ENCODE measurements at regions not wholly inside any gene's neighbourhood (a gene's known extent, or its start where the extent isn't known, plus 50 kb on each side); places are given as distances from the start of the nearest gene placed in this dataset.

DNA sequence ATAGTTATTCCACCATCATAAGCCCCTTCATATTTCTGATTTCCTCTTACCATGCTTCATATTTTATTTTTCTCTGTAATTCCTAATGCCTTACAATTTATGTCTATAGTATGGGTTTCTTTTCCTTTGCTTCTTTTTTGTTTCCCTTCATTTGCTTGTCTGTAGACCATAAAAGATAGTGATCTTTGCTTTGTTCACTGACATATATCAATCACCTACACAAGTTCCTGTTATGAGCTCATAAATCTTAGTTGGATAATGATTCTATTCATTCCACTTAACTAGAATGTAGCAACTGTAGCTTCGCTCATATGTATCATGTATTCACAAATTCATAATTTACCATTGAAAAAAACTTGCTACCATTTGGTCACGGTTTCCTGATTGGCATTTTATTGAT is 388.8 kb upstream of the ATXN7L3B start:
- TF ChIP-seq CTCF (IDR thresholded peaks at IDR 0.05; ENCODE audit: low read depth, low read length, missing input control): no peak
- no peak for TF ChIP-seq GABPA (IDR thresholded peaks at IDR 0.05 in 1 of 2, conservative IDR thresholded peaks at IDR 0.05 in 1 of 2)
- TF ChIP-seq, protein P1, sequence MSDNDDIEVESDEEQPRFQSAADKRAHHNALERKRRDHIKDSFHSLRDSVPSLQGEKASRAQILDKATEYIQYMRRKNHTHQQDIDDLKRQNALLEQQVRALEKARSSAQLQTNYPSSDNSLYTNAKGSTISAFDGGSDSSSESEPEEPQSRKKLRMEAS (IDR thresholded peaks at IDR 0.05): no peak
- no peak for TF ChIP-seq REST (IDR thresholded peaks at IDR 0.05)
- TF ChIP-seq EGR1 (IDR thresholded peaks at IDR 0.05; ENCODE audit: low read depth in 2 of 2): no peak
- TF ChIP-seq JUND (IDR thresholded peaks at IDR 0.05): no peak
- TF ChIP-seq TAF1 (conservative IDR thresholded peaks at IDR 0.05): no peak
- TF ChIP-seq FOXA1 (IDR thresholded peaks at IDR 0.05): no peak
- TF ChIP-seq ATF3 (IDR thresholded peaks at IDR 0.05): no peak
- TF ChIP-seq RAD21 (IDR thresholded peaks at IDR 0.05): no peak
- no peak for TF ChIP-seq HNF4A (conservative IDR thresholded peaks at IDR 0.05)
- TF ChIP-seq, protein P2, sequence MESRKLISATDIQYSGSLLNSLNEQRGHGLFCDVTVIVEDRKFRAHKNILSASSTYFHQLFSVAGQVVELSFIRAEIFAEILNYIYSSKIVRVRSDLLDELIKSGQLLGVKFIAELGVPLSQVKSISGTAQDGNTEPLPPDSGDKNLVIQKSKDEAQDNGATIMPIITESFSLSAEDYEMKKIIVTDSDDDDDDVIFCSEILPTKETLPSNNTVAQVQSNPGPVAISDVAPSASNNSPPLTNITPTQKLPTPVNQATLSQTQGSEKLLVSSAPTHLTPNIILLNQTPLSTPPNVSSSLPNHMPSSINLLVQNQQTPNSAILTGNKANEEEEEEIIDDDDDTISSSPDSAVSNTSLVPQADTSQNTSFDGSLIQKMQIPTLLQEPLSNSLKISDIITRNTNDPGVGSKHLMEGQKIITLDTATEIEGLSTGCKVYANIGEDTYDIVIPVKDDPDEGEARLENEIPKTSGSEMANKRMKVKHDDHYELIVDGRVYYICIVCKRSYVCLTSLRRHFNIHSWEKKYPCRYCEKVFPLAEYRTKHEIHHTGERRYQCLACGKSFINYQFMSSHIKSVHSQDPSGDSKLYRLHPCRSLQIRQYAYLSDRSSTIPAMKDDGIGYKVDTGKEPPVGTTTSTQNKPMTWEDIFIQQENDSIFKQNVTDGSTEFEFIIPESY (IDR thresholded peaks at IDR 0.05): no peak
